ENCODE measurements at regions not wholly inside any gene's neighbourhood (a gene's known extent, or its start where the extent isn't known, plus 50 kb on each side); places are given as distances from the start of the nearest gene placed in this dataset.

GRCh38 chr10:124176349-124177179, 83.2 kb upstream of the CHST15 start:
- ATAC-seq (no peak), DNase-seq (ENCODE audit: low read depth, low spot score) (no peak), FAIRE-seq (no peak)
- CTCF ChIA-PET: interaction anchor here (1.0 kb wide), 1 partner anchor 227 kb away, joined by 3 read pairs; no protein-coding TSS in a partner anchor
- SMC1A ChIA-PET (ENCODE audit: uncharacterized antibody, unreplicated experiment): no interaction called here
- Histone ChIP-seq H3K4me2 (ENCODE audit: control insufficient read depth, insufficient read depth) (no peak overlapping the region), H3K4me1 (ENCODE audit: control insufficient read depth, insufficient read depth, low read length) (peaks cover 19% of the 10 kb centered on the region), H4K20me1 (ENCODE audit: control insufficient read depth, insufficient read depth) (no peaks in the 10 kb centered on the region), H3K4me3 (no peak overlapping the region), H3K9ac (ENCODE audit: control insufficient read depth, insufficient read depth, low read length) (no peak overlapping the region), H3K9me3 (replicated peaks; ENCODE audit: control insufficient read depth, insufficient read depth, low read length) (no peaks in the 10 kb centered on the region; the same call in 2 of the 3 replicates), H3K27me3 (replicated peaks in 1 of 2; ENCODE audit: control insufficient read depth in 2 of 2, insufficient read depth in 2 of 2, low read length in 1 of 2) (no peaks in the 10 kb centered on the region; a peak in 2 of 4 replicates), H3K36me3 (ENCODE audit: control insufficient read depth in 2 of 2, insufficient read depth in 2 of 2, low read length in 1 of 2) (no peaks in the 10 kb centered on the region), H3K27ac (ENCODE audit: control insufficient read depth, insufficient read depth) (no peak overlapping the region), H2AFZ (ENCODE audit: control insufficient read depth, low read depth, low read length) (no peak overlapping the region), H3K79me2 (ENCODE audit: control insufficient read depth, insufficient read depth, low read length) (no peaks in the 10 kb centered on the region)
- WGBS (ENCODE audit: insufficient coverage, insufficient replicate concordance, low lambda C conversion rate, missing lambda C conversion rate): 59% methylated on average over 15 of the region's 15 CpGs
- POLR2A ChIA-PET: no interaction called here
- RAD21 ChIA-PET (ENCODE audit: unreplicated experiment): no interaction called here
- intact Hi-C loops (cut with micrococcal nuclease; ENCODE audit: unreplicated experiment): no loop called here
- TF ChIP-seq, protein P1, sequence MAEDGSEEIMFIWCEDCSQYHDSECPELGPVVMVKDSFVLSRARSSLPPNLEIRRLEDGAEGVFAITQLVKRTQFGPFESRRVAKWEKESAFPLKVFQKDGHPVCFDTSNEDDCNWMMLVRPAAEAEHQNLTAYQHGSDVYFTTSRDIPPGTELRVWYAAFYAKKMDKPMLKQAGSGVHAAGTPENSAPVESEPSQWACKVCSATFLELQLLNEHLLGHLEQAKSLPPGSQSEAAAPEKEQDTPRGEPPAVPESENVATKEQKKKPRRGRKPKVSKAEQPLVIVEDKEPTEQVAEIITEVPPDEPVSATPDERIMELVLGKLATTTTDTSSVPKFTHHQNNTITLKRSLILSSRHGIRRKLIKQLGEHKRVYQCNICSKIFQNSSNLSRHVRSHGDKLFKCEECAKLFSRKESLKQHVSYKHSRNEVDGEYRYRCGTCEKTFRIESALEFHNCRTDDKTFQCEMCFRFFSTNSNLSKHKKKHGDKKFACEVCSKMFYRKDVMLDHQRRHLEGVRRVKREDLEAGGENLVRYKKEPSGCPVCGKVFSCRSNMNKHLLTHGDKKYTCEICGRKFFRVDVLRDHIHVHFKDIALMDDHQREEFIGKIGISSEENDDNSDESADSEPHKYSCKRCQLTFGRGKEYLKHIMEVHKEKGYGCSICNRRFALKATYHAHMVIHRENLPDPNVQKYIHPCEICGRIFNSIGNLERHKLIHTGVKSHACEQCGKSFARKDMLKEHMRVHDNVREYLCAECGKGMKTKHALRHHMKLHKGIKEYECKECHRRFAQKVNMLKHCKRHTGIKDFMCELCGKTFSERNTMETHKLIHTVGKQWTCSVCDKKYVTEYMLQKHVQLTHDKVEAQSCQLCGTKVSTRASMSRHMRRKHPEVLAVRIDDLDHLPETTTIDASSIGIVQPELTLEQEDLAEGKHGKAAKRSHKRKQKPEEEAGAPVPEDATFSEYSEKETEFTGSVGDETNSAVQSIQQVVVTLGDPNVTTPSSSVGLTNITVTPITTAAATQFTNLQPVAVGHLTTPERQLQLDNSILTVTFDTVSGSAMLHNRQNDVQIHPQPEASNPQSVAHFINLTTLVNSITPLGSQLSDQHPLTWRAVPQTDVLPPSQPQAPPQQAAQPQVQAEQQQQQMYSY (CRISPR knock-in tag; IDR thresholded peaks at IDR 0.05): no peak
- TF ChIP-seq YBX1 (IDR thresholded peaks at IDR 0.05) (no peak), ZNF274 (IDR thresholded peaks at IDR 0.05; ENCODE audit: insufficient read depth, insufficient read length) (no peak), POLR2AphosphoS2 (IDR thresholded peaks at IDR 0.05; ENCODE audit: low read depth, low read length) (no peak), EGR1 (IDR thresholded peaks at IDR 0.05; ENCODE audit: borderline replicate concordance in 1 of 2, low read depth in 2 of 2, low read length in 2 of 2) (no peak), ZNF24 (IDR thresholded peaks at IDR 0.05) (no peak), FOS (IDR thresholded peaks at IDR 0.05; ENCODE audit: borderline replicate concordance, extremely low read depth, insufficient read length) (no peak), NR2C2 (IDR thresholded peaks at IDR 0.05; ENCODE audit: borderline replicate concordance, control insufficient read depth, insufficient read length, low read depth) (no peak), RFX5 (IDR thresholded peaks at IDR 0.05; ENCODE audit: low read depth, low read length) (no peak), JUNB (IDR thresholded peaks at IDR 0.05) (no peak), RAD21 (IDR thresholded peaks at IDR 0.05; ENCODE audit: insufficient read depth, low read depth, low read length) (no peak), PAX5 (IDR thresholded peaks at IDR 0.05; ENCODE audit: borderline replicate concordance, low read depth, low read length) (no peak), CBX5 (IDR thresholded peaks at IDR 0.05; ENCODE audit: low read depth) (no peak)
- no TSS peak for BruUV-seq (replicated peaks)
- in situ Hi-C loops (cut with MboI): no loop called here

All from GM12878 (cell line).